H1 (cell line): ENCODE measurements at regions not wholly inside any gene's neighbourhood (a gene's known extent, or its start where the extent isn't known, plus 50 kb on each side); places are given as distances from the start of the nearest gene placed in this dataset.

Experiments
- BRCA1 ChIP-seq: IDR thresholded peaks from 2 replicates; pipeline ENCODE4 v1.6.1; 2012; ENCODE audit warnings: low read depth, low read length, improper control_type of control experiment
- EZH2 ChIP-seq: fragments of 200-600 bp; sonication (generic); IDR thresholded peaks from 2 replicates; pipeline ENCODE4 v1.7.1; 2012; ENCODE audit warnings: low read depth, mild to moderate bottlenecking, moderate library complexity, low read length, inconsistent platforms; ENCODE audit not compliant: severe bottlenecking
- GTF2F1 ChIP-seq: IDR thresholded peaks from 2 replicates; pipeline ENCODE4 v1.6.1; 2012; ENCODE audit warnings: low read depth, low read length, improper control_type of control experiment, borderline replicate concordance
- TF ChIP-seq, protein P1 (sequence below), 3 experiments: IDR thresholded peaks; 1 replicate in 2 of 3; 2 replicates in 1 of 3; pipeline versions ENCODE4 v1.5.1 to v1.6.1; 2011; ENCODE audit warnings: low read length in 3 of 3, mild to moderate bottlenecking in 3 of 3, inconsistent platforms in 2 of 3, low read depth in 1 of 3, moderate library complexity in 1 of 3; ENCODE audit not compliant: insufficient read depth in 1 of 3; ENCODE audit errors: control extremely low read depth in 1 of 3

DNA sequence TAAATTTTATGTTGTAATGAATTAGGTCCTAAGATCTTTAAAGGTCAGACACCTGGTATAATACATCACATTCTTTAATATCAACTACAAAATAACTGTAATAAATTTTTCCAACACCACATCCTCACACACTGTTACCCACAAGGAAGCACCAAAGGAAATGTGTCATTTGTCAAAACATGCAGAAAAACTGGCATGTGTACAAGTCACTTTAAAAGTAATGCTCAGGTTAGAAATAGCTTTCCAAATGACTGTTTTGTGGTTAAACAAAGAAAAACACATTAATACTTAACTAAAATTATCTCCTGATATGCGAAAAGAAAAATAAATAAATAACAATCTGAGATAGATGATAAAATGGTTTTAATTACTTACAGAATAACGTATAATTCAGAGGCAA lies 74.7 kb downstream of the MZT1 start:
- TF ChIP-seq BRCA1 = no peak
- no peak for TF ChIP-seq GTF2F1
- no peak for TF ChIP-seq EZH2
- TF ChIP-seq, protein P1, sequence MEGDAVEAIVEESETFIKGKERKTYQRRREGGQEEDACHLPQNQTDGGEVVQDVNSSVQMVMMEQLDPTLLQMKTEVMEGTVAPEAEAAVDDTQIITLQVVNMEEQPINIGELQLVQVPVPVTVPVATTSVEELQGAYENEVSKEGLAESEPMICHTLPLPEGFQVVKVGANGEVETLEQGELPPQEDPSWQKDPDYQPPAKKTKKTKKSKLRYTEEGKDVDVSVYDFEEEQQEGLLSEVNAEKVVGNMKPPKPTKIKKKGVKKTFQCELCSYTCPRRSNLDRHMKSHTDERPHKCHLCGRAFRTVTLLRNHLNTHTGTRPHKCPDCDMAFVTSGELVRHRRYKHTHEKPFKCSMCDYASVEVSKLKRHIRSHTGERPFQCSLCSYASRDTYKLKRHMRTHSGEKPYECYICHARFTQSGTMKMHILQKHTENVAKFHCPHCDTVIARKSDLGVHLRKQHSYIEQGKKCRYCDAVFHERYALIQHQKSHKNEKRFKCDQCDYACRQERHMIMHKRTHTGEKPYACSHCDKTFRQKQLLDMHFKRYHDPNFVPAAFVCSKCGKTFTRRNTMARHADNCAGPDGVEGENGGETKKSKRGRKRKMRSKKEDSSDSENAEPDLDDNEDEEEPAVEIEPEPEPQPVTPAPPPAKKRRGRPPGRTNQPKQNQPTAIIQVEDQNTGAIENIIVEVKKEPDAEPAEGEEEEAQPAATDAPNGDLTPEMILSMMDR (IDR thresholded peaks at IDR 0.05; ENCODE audit: control extremely low read depth in 1 of 3, insufficient read depth in 1 of 3, low read depth in 1 of 3, low read length in 3 of 3) = no peak
